ENCODE measurements at regions not wholly inside any gene's neighbourhood (a gene's known extent, or its start where the extent isn't known, plus 50 kb on each side); places are given as distances from the start of the nearest gene placed in this dataset.

DNA sequence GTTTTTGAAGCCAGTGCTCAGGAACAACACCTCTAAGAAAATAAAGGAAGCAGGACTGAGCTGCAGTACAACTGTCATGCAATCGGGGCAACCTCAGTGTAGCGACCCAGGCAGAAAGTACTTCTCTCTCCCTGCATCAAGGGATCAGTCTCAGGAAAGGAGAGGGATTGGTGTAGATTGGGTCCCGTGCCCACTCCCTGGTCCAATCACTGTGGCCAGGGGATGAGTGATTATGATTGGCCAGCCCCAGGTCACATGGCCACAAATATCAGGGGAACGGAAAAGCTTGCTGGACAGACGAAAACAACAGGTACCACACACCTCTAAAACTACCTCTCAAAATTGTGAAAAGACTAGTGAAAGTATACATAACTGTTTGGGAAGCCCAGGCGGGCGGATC lies 136.2 kb upstream of the F3 start:
- Histone ChIP-seq H2AK9ac (replicated peaks; ENCODE audit: low read depth, low read length, poor library complexity) (no peak overlapping the region), H3K4me2 (ENCODE audit: low read depth, low read length) (no peak overlapping the region), H3K36me3 (ENCODE audit: control insufficient read depth, insufficient read depth, low read length) (no peaks in the 10 kb centered on the region), H2BK120ac (ENCODE audit: low read depth, low read length) (peak overlapping the region; percentile 27), H3K56ac (ENCODE audit: extremely low read depth, insufficient read depth, low read length) (no peak overlapping the region), H3K27ac (ENCODE audit: insufficient read depth, low read length) (no peak overlapping the region; the same call in 1 of the 2 replicates), H3K9me1 (ENCODE audit: insufficient read depth, low read length) (peaks cover 17% of the 10 kb centered on the region), H2BK20ac (ENCODE audit: low read depth, low read length) (peak overlapping the region; percentile 45), H4K8ac (ENCODE audit: low read depth in 2 of 2, low read length in 2 of 2) (no peak overlapping the region; a peak in 2 of 4 replicates), H4K20me1 (ENCODE audit: insufficient read depth, low read length) (no peaks in the 10 kb centered on the region), H2BK15ac (ENCODE audit: low read depth, low read length) (peak overlapping the region; percentile 84; the same call in 1 of the 3 replicates), H4K5ac (ENCODE audit: low read depth, low read length) (no peak overlapping the region), H2AK5ac (ENCODE audit: low read depth, low read length) (peak overlapping the region; percentile 33), H3K23ac (ENCODE audit: low read depth, low read length) (no peak overlapping the region), H3K14ac (replicated peaks; ENCODE audit: low read depth, low read length) (no peak overlapping the region; the same call in 1 of the 2 replicates), H3K9me3 (ENCODE audit: control insufficient read depth, insufficient read depth, low read length) (no peaks in the 10 kb centered on the region), H3K27me3 (ENCODE audit: control insufficient read depth, insufficient read depth, low read length) (no peaks in the 10 kb centered on the region), H2AFZ (replicated peaks; ENCODE audit: low read length, poor library complexity) (no peak overlapping the region), H3K4me1 (ENCODE audit: control insufficient read depth, insufficient read depth, low read length) (peaks cover 6% of the 10 kb centered on the region), H4K91ac (ENCODE audit: insufficient read depth, low read depth, low read length) (peak overlapping the region; percentile 29), H3K18ac (ENCODE audit: low read depth, low read length) (peak overlapping the region; percentile 64), H3K4me3 (ENCODE audit: insufficient read depth, low read depth, low read length) (no peak overlapping the region), H3K79me1 (ENCODE audit: low read depth in 1 of 2, low read length in 2 of 2) (0 out of 4 replicates have a peak, but pooled peaks cover 0 to 5% of the 10 kb centered on the region in 2 experiments), H3K4ac (ENCODE audit: low read depth, low read length) (peak overlapping the region; percentile 59), H2BK5ac (ENCODE audit: low read depth, low read length, poor library complexity, severe bottlenecking) (no peak overlapping the region), H3K9ac (ENCODE audit: low read depth, low read length) (no peak overlapping the region)
- 79% methylated on average over 2 of the region's 7 CpGs; no CpG with 5 or more reads in 1 of the 2 experiments for WGBS, 2 experiments (ENCODE audit: extremely low coverage in 2 of 2, insufficient read length in 1 of 2)
- ATAC-seq (ENCODE audit: low read depth) (no peak), DNase-seq (no peak)
- in situ Hi-C loops (cut with MboI; ENCODE audit: low sequenced_read_pairs) = no loop called here
- BruUV-seq (replicated peaks) = no TSS peak
- intact Hi-C loops (cut with micrococcal nuclease) = loop anchor here (5.0 kb wide), 1 partner anchor 135 kb away; the partner anchor contains the start of gene F3
- TF ChIP-seq CEBPB (IDR thresholded peaks at IDR 0.05; ENCODE audit: low read depth, low read length) (no peak), RCOR1 (IDR thresholded peaks at IDR 0.05; ENCODE audit: insufficient replicate concordance, low read length) (no peak), BHLHE40 (IDR thresholded peaks at IDR 0.05; ENCODE audit: low read depth, low read length) (no peak), MAZ (IDR thresholded peaks at IDR 0.05; ENCODE audit: borderline replicate concordance, low read depth, low read length) (no peak), MAFK (IDR thresholded peaks at IDR 0.05; ENCODE audit: low read depth, low read length) (no peak), SMC3 (IDR thresholded peaks at IDR 0.05; ENCODE audit: low read depth, low read length) (no peak), RAD21 (IDR thresholded peaks at IDR 0.05; ENCODE audit: low read length) (no peak), FOS (IDR thresholded peaks at IDR 0.05; ENCODE audit: low read depth, low read length) (no peak)
- TF ChIP-seq, protein P1, sequence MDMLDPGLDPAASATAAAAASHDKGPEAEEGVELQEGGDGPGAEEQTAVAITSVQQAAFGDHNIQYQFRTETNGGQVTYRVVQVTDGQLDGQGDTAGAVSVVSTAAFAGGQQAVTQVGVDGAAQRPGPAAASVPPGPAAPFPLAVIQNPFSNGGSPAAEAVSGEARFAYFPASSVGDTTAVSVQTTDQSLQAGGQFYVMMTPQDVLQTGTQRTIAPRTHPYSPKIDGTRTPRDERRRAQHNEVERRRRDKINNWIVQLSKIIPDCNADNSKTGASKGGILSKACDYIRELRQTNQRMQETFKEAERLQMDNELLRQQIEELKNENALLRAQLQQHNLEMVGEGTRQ (IDR thresholded peaks at IDR 0.05; ENCODE audit: low read depth, low read length) = no peak
- ChIA-PET POLR2A (ENCODE audit: unreplicated experiment) (no interaction called here), CTCF (no interaction called here)
- dilution Hi-C loops (cut with HindIII; ENCODE audit: low sequenced_read_pairs, unreplicated experiment) = no loop called here
